NCI-H524 (cell line): ENCODE measurements at regions not wholly inside any gene's neighbourhood (a gene's known extent, or its start where the extent isn't known, plus 50 kb on each side); places are given as distances from the start of the nearest gene placed in this dataset.

Source experiments
- DNase-seq, 2 experiments: peaks; one replicate each; lab custom pipeline; 2025; lab: John Stamatoyannopoulos, UW

DNA sequence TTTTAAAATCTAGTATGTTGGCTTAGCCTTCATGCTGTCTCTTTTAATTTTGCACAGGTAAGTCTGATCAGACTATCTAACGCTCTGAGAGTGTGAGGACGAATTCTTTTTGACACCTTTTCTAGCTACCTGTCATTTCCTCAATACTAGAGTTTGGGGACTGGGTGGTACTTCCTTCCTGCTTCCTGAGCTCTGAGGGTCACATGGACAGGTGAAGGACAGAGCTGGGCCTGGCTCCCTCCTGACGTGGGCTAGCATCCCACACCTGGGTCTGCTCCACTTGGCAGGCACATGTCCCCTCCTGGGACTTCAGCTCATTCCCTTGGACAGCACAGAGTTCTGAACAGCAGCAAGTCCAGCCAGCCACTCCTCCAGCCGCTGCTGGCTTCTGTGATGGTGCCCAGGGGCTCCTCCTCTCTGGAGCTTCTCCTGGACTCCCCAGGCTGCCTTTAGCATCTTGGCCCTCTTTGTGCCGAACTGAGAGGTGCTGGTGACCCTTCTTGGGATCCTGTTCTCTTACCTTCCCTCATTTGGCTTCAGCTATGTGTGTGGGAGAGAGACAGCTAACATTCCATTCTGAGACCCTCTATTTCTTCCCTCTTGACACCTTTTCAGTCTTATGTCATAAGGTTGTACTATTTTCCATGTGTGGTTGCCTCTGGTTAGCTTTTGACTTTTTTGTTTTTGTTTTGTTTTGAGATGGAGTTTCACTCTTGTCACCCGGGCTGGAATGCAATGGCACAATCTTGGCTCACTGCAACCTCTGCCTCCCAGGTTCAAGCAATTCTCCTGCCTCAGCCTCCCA lies 106.9 kb downstream of the B3GNT2 start:
- no peak for DNase-seq

DNA sequence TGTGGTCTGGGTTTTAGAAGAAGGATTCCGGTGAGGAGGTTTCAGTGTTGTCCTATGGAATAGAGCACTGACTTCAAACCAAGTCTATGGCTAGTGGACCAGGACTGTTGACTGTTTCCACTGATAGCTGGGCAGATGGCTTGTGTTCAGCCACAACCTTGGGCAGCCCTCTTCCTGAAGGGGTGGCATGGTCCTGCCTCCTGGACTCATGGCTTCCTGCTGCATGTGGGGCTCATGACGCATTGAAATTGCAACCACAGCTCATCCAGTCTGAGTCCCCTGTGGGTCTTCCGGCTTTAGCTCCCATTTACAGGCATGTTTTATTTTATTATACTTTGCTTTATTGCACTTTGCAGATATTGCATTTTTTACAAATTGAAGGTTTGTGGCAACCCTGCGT lies 105.0 kb downstream of the B3GNT2 start:
- no peak for DNase-seq

DNA sequence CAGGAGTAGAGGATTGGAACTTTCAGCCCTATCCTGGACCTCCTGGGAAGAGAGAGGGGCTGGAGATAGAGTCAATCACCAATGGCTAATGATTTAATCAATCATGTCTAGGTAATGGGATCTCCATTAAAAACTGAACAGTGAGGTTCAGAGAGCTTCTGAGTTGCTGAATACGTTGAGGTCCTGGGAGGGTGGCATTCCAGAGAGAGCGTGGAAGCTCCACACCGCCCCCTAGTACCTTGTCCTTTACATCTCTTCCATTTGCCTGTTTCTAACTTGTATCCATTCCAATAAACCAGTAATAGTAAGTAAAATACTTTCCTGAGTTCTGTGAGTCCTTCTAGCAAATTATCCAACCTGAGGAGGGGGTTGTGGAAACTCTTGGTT lies 101.7 kb downstream of the B3GNT2 start:
- no peak for DNase-seq

DNA sequence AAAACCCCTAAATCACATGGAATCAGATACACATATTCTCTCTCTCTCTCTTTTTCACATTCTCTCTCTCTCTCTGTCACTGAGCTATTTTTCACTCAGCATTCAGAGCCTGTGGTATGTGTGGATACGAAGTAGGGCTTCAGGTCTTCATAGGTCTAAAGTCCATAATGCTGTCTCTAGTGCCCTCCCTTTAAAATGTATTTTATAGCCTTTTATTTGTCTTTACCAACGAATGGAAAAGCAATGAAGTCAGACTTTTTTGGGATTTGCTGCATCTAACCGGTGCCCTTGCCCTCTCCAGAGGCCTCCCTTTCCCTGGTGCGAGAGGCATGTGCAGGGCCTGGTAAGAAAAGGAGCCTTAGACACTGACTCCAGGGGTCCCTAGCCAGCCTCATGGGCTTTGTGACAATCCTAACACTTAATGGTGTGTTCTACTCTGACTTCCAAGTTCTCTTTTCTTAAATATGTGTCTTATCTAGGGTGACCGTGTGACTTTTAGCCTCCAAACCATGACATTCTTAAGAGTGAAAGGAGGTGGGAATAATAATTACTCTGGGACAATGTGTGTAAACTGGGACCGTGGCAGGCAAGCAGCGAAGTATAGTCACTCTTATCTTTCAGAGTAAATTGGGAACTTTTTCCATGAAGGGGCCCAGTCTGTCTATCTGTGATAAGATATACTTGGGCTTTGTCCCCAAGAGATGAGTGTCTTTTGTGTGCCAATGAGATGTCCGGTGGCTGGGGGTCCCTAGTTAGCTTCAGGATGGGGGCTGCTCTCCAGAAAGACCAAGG lies 101.1 kb downstream of the B3GNT2 start:
- no peak for DNase-seq

DNA sequence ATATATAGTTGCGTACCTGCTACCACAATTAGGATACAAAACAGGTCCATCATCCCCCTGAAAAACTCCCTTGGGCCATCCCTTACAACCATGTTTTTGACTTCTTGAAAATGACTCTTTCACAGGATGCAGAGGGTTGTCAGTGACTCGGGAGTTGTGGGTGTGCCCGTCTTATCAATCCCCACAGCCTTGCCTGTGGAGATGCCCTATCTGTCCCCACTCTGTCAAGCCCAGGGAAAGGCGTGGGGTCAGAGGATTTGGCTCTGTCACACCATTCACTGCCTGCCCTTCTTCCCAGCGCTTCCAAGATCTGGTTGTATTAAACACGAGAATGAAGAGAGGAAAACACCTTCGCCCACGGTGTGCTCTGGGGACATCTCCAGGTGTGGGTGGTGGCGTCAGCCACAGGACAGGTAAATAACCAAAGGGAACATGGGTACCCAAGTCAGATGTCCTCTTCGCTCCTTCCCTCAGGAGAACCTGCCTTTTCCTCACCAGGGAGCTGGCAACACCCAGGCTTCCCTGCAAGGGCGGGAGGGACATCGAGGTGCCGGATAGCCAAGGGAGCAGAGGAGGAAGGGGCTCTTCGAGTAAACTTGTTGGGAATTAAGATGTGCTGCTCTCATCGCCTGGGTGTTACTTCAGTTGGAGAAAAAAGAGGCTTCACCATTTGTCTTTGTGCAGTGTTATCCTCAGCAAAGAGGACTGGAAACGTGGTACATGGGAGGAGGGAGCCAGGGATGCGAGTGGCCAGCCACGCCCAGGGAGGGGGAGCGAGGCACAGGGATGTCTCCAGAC lies 100.3 kb downstream of the B3GNT2 start:
- DNase-seq = no peak

DNA sequence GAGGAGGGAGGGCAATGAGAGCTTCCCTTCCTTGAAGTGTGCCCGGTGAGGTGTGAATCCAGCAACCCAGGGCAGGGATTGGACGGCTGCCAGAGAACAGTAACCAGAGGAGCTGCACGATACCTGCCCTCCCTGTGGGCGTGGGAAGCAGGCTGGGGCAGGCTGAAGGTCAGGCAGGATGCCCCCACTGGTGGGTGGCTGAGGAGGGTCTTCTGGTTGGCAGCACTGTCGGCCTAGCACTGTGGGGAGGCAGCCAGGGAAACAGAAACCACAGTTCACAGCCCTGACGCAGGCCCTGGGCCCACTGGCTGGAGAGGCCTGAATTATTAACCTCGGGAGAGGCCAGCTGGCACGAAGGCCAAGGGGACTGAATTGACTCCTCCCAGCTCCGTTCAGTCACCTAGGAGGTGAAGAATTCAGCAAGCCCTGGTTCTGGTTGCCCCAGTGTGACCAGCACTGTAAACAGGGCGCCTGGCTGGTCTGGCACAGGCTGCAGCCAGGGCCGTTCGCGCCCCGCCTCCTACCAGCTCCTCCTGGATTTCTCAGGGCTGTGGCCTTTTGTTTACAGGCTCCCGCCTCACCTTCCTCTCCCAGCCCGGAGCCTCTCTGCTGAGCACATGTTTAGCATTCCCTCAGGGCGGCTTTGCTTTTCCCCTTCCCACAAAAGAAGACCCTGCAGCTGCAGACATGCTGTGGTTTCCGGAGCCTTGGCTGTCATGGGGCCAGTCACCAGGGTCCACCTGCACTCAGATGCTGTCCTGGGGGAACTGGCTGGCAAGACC lies 97.8 kb downstream of the B3GNT2 start:
- DNase-seq = no peak

DNA sequence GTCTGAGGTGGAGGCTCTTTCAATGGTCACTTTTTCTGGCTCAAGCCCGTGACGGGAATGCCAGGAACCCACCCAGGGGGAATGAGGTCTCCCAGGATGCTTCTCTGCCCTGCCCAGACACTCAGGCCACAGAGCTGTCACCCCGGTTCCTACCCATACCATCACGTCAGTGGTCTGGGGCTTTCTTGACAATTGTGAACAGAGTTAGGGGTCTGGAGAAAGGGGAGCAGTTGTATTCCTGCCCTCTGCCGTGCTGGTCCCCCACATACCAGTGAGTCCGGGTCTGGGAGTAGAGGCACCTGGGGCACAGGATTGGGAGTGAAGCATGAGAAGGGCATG lies 97.2 kb downstream of the B3GNT2 start:
- DNase-seq = no peak

DNA sequence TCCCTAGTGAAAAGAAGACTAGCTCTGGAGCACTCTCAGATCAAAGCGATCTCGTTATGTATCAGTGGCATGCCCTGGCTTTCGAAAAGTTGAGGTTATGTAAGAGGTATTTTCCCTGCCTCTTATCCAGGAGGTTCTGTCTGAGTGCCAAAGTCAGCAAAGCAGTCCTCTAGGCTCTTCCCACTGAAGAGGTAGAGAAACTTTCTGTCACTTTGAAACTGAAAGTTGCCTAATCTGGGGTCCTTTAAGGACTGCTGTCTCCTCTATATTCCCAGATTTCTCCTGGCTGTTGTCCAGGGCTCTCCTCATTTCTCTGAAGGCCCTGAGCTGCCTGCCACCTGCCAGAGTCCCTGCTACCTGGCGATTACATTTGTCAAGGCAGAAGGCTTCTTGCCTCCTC lies 96.3 kb downstream of the B3GNT2 start:
- DNase-seq = peak in 1 of 2 experiments; percentile 5

DNA sequence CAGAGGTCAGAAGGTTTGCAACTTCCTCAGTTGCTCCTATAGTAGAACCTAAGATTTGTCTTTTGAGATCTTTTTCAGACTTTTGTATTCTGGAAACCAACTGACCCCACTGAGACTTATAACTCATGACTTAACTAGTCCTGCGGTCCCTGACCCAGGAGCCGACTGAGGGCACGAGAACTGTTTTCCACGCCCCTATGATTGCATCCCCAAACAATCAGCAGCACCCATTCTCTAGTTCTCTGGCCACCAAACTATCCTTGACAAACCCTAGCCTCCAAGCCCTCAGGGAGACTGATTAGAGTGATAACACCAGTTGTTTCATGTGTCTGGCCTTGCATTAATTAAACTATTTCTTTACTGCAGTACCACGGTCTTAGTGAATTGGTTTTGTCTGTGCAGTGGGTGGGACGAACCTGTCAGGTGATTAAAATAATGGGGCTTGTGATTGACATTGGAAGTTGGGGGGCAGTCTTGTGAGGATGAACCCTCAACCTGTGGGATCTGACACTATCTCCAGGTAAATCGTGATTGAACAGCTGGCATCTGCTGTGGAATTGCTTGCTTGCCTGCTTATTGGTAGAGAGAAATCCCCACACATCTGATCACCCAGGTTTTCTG lies 95.7 kb downstream of the B3GNT2 start:
- DNase-seq = no peak

DNA sequence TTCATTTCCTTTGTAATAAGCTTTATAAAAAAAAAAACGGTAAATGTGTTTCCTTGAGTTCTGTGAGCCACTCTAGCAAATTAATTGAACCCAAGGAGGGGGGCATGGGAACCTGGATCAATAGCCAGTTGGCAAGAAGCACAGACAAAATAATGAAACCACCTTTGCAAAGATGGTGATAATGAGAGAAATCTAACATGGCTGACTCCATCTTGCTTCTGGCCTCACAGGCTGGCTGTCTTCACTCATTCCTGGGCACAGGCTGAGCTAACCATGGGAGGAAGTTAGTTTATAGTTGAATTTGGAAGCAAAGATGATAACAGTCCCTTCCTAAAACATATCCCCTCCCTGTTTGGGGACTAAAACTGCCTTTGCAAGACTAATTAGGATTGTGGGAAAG lies 95.1 kb downstream of the B3GNT2 start:
- no peak for DNase-seq

DNA sequence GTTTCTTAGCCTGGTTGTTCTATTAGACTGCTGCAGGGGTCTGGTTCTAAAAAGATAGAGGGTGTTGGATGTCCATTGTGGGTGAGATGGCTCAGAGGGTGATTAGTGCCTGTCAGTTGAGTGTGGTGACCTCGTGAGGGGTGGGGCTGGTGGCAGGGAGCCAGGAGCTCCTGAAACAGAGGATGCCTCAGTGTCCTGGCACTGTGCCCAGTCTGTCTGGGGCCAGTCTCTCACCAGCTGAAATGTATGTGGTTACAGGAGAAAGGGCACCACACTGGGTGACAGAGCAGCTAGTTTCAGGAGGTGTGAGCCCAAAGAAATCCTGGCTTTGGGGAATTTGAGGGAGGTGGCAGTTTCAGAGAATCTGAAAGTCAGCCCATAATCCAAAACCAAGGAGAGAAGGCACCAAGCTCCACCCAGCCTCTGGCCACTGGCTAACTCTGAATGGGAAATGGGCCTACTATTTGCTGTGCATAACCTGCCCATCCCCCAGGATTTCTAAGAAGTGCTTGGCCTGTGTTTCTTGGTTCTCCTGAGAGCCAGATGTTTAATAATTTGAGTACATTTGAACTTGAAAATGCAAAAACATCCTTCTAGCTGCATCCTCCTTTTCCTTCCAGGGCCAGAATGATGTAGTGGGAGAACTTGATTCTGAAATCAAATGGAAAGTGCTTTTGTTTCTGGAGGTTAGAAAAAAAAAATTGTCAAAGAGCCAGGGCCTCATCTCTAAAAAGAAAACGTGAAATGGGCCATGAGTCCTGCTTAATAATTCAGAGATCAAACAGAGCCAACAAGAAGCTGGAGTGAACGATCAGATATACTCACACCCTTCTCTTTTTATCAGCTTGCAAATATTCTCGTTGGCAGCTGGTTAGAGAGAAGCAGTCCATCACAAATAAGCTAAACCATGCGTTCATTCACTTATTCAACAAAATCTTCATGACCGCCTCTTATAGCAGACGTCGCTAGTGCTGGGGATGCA lies 92.3 kb downstream of the B3GNT2 start:
- peak in 1 of 2 experiments; percentile 61 for DNase-seq

DNA sequence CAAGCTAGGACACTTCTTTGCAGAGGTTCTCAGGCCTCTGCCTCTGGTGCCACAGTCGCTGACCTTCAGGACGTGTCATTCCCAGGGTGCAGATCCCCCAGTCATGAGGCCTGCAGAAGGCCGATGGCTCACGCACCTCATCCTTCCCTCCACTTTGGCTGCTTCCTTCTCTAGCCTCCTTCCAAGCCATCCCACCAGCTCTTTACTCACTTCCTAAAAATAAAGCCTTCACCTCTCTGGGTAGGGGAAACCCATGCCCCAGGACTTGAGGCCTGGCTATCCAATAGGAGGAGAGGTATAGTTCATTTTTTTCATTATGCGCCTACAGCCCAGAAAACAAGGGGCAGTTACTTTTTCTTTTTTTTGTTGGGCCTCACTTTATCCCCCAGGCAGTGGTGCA lies 91.4 kb downstream of the B3GNT2 start:
- DNase-seq = no peak

DNA sequence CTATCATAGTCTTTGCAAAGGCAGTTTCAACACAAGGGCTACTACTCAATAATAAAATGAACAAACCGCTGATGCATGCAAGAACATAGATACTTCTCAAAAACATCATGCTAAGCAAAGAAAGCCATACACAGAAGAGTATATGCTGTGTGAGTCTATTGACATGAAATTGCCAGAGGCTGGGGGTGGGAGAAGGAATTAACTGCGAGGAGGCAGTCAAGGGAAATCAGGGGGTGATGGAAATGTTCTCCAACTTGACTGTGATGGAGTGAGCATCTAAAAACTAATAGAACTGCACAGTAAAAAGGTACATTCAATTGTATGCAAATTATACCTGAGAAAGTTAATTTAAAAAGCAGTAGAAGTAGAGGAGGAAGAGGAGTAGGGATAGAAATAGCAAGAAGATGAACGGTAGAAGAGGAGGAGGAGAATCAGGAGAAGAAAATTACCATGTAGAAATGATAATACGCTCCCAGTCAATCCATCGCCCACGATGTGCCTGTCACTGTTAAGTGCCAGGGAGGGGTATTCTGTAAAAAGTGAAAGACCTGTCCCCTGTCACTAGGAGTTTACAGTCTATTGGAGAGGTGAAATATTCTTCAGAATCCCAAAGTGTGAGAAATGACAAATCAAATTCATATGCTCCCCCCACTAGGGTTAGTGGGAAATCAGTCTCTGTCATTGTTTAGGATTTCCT lies 90.3 kb downstream of the B3GNT2 start:
- DNase-seq = no peak

DNA sequence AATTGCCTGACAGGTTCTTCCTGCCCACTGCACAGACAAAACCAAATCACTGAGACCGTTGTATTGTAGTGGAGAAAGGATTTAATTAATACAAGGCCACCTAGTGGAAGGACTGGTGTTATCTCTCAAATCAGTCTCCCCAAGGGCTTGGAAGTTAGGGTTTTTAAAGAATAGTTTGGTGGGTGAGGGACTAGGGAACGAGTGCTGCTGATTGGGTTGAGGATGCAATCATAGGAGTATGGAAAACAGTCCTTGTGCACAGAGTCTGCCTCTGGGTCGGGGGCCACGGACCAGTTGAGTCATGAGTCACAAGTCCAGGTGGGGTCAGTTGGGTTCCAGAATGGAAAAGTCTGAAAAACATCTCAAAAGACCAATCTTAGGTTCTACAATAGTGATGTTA lies 89.1 kb downstream of the B3GNT2 start:
- no peak for DNase-seq

DNA sequence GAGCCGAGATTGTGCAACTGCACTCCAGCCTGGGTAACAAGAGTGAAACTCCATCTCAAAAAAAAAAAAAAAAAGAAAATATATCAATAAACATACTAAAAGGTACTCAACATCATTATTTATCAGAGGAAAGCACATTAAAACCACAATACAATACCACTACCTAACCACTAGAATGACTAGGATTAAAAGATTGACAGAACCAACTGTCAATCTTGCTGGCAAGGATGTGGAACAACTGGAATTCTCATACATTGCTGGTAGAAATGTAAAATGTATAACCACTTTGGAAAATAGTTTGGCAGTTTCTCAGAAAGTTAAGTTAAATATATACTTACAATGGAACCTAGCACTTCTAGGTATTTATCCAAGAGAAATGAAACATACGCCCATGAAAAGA lies 88.6 kb downstream of the B3GNT2 start:
- DNase-seq = no peak

DNA sequence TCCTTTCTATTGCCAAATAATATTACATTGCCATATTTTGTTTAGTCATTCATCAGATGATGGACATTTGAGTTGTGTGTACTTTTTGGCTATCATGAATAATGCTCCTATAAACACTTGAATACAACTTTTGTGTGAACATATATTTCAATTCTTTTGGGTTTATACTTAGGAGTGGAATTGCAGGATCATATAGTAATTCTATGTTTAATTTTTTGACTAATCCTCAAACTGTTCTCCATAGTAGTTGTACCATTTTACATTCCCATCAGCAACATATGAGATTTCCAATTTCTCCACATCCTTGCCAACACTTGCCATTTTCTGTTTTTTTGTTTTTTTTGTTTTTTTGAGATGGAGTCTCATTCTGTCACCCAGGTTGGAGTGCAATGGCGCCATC lies 87.2 kb downstream of the B3GNT2 start:
- DNase-seq = no peak

DNA sequence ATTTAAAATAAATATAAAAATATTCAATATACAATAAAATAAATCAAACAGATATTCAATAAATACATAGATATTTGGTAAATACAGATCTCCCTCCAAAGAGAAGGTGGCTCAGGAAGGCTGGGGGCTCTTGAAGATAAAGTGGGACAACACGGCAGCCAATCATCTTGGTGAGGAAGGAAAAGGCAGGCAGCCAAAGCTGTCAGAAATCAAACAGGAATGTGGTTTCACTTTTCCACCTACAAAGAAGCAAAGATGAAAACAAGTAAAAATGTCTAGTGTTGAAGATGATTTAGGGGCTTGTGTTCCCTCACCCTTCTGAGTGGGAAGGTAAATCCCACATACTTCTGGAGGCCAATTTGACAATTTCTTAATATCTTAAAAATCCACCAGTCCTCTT lies 85.7 kb downstream of the B3GNT2 start:
- no peak for DNase-seq

DNA sequence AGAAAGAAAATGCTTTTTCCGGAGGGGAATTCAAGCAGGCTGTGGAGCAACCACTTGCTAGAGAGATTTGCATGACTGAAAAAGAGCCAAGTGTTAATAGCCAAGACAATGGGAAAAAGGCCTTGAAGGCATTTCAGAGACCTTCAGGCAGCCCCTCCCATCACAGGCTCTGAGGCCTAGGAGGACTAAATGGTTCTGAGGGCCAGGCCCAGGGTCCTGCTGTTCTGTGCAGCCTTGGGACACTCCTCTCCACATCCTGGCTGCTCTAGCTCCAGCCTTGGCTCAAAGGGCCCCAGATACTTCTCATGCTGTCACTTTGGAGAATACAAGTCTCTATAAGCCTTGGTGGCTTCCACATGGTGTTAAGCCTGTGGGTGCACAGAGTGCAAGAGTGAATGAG lies 81.8 kb downstream of the B3GNT2 start:
- no peak for DNase-seq
